Naive thymus-derived CD8-positive, alpha-beta T cell (primary cell): ENCODE measurements at regions not wholly inside any gene's neighbourhood (a gene's known extent, or its start where the extent isn't known, plus 50 kb on each side); places are given as distances from the start of the nearest gene placed in this dataset.
A peak's percentile ranks its signal among the peaks of the same experiment; 100 is the strongest.

Experiments
- ATAC-seq, 2 donors: fragments of 150-1000 bp; cut with Tn5 transposase in 1 of 2; sonication (Bioruptor Pico), chemical (Tn5 transposase) in 1 of 2; 1 replicate in 1 of 2; 2 replicates in 1 of 2; pipeline ENCODE4 v1.10.0; 2021; ENCODE audit warnings: mild to moderate bottlenecking in 2 of 2, moderate library complexity in 2 of 2
- POLR2A ChIA-PET: fragments of 350-600 bp; sonication (Branson Sonifier 250); formaldehyde crosslinking; loops from one replicate; lab custom pipeline; 2021; ENCODE audit warnings: antibody characterized with exemption; lab: Charles Lee
- DNase-seq, 10 donors: peaks; one replicate each; pipeline versions ENCODE4 v3.0.0 to v3.0.0-alpha.2; 2020 to 2022
- H3K27ac Mint-ChIP-seq, 10 donors: one replicate each; pipeline ENCODE4 v1.8.0; 2020 to 2022; ENCODE audit warnings: mild to moderate bottlenecking in 10 of 10, mixed read lengths in 10 of 10, moderate library complexity in 4 of 10, inconsistent platforms in 1 of 10
- H3K27me3 Mint-ChIP-seq, 5 donors: one replicate each; pipeline ENCODE4 v1.8.0; 2021 to 2022; ENCODE audit warnings: mixed read lengths in 5 of 5
- H3K36me3 Mint-ChIP-seq, 3 donors: one replicate each; pipeline ENCODE4 v1.8.0; 2020 to 2022; ENCODE audit warnings: mixed read lengths in 3 of 3, mild to moderate bottlenecking in 2 of 3, inconsistent platforms in 1 of 3
- H3K4me1 Mint-ChIP-seq, 4 donors: one replicate each; pipeline ENCODE4 v1.8.0; 2021 to 2022; ENCODE audit warnings: mixed read lengths in 4 of 4
- H3K4me3 Mint-ChIP-seq, 10 donors: one replicate each; pipeline ENCODE4 v1.8.0; 2020 to 2022; ENCODE audit warnings: mild to moderate bottlenecking in 10 of 10, mixed read lengths in 10 of 10, moderate library complexity in 6 of 10, inconsistent platforms in 1 of 10
- H3K9me3 Mint-ChIP-seq, 9 donors: one replicate each; pipeline ENCODE4 v1.8.0; 2020 to 2022; ENCODE audit warnings: mixed read lengths in 9 of 9, mild to moderate bottlenecking in 3 of 9, inconsistent platforms in 1 of 9, moderate library complexity in 1 of 9

DNA sequence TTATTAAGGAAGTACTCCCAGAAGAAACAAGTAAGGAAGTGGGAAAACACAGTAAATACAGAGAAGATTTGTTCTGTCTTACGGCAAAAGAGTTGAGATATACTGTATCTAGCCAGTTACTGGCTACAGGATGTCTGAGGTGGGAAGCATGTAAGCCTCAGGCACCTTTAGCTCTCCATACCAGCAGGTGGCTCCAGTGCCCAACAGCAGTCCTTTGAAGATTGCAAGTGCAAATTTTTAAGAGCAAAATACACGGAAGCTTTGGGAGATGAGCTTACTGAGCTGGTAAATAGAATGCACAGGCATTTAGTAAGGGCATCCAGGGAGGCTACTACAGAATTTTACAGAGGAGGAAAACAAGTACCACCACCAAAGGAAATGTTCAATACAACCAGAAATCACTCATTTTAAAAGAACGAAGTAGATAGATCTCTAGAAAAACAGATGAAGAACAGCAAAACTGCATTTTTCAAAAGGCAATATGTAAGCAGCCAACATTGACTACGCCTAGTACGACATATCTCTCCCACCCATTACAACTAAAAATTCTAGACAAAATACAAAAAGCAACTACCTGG lies 57.9 kb upstream of the VSTM2B start:
- Mint-ChIP-seq H3K4me1 (no peaks in the 10 kb centered on the region), H3K36me3 (peaks cover 0 to 8% (median 0%) of the 10 kb centered on the region in 3 donors), H3K9me3 (peaks cover 0 to 11% (median 5%) of the 10 kb centered on the region in 9 donors), H3K27me3 (peaks cover 8 to 28% (median 11%) of the 10 kb centered on the region in 5 donors), H3K27ac (no peak overlapping the region), H3K4me3 (no peak overlapping the region)
- POLR2A ChIA-PET: interaction anchor here (1.1 kb wide), 1 partner anchor 138 kb away, joined by 4 read pairs; the partner anchor contains the start of gene POP4
- ATAC-seq (peak in 1 of 2 donors; percentile 22), DNase-seq (peak in 2 of 10 donors; percentile 1 to 7)

DNA sequence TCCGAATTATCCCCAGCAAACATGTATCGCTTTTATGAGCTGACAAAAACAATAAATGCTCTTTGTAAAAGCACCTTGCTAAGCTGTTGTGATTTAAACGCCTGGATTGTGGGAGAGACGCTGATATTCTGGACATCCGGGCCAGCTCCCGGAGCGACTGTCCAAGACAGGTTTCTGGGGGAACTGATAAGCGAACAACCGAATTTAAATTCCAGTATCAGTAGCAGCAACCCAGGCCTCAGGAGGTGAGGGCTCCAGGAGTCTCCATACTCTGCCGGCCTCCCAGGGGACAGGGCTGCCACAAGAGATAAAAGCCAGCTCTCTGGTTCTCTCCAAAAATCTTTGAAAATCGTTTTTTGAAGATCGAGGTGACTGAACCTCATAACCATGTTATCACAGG lies 50.3 kb upstream of the VSTM2B start:
- POLR2A ChIA-PET: no interaction called here
- Mint-ChIP-seq H3K4me1 (no peaks in the 10 kb centered on the region), H3K27me3 (peaks cover 10 to 68% (median 31%) of the 10 kb centered on the region in 5 donors), H3K4me3 (no peak overlapping the region), H3K27ac (no peak overlapping the region), H3K9me3 (peaks cover 0 to 14% (median 5%) of the 10 kb centered on the region in 9 donors), H3K36me3 (peaks cover 0 to 3% (median 1%) of the 10 kb centered on the region in 3 donors)
- ATAC-seq (no peak), DNase-seq (no peak)
